ENCODE measurements at regions not wholly inside any gene's neighbourhood (a gene's known extent, or its start where the extent isn't known, plus 50 kb on each side); places are given as distances from the start of the nearest gene placed in this dataset.

DNA sequence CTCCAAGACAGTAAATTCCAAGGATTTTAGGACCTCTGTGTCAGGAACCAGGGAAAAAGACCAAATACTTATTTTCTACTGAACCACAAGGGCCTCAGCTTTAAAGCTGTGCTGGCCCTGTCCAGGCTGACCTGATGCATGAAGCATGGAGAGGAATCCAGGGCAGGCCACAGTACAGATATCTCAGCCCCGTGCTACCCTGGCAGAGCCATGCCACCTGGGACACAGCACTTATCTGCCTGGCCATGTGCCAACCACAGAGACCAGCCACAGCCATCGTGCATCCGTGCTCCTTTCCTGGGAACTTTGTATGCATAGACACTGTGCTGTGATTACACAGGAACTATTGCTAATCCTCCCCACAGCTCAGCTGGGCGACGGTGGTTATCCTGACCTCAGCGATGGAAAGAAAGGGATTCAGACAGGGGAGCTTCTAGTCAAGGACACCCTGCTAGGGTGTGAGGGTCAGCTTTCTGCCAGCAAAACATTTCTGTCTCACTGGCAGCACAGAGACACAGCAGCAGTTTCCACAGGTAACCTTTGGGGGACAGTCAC, 687.4 kb upstream of the ID2 start:
- DNase-seq = no peak

DNA sequence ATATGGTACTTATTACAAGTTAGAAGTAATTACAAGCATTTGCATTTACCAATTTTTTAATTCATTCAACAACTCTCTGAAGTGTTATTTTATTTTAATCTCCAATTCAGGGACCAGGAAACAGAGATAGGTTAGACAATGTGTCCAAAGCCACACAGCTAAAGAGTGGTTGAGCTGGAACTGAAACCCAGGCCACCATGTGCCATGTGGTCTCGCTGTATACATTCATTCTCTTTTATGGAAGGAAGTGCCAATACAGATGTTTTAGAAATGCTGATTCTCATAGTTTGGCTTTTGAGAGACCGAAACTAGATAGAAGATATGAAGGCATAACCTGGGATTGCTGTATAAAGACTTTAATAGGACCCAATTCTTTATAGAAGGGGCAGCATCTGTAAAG, 684.6 kb upstream of the ID2 start:
- no peak for DNase-seq

DNA sequence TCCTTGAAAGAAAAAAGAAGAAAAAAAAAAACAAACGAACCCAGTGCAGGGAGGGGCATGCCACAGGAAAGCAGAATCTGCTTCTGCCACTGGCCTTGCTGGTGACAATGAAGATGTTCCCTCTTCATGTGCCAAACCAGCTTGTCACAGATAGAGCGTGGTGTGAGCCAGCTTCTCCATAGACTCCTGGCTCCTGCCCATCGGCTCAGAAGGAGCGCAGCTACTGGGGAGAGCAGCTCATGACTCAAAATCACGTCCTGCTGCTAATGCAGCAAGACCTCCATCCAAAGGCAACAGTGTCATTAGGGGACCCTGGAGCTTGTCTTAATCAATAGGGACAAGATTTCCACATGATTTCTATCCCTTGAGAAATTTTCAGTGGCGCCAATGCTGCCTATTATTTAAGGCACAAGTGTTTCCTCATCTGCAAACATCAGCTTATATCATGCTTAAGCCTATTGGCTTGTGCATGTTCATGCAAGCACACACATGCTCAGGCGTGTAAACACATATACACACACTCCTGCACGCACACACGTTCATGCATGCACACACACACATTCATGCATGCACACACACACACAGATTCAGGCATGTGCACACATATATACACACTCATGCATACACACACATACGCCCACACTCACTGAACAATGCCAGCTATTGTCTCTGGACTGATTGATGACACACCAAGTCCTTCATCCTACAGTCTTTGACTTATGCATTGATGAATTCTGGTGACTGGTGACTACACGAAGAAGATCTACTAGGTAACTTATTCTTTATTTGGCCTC, 682.0 kb upstream of the ID2 start:
- DNase-seq = no peak

DNA sequence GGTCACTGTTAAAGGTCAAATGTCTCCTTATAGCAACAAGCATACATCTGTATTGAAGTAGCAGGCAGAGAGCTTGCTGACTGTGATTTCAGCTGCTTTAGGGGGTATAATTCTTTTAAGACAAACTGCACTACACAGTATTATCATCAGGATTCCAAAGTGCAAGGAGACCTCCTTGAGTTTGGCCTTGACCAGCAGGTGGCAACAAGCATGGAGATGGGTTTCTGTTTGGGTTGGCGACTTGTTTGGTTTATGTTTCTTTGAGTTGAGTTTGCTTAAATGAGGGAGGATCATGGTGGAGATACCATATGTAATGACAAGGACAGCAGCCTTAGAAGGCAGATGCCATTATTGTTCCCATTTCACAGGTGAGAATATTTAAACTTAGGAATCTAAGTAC, 681.0 kb upstream of the ID2 start:
- peak; percentile 30 for DNase-seq

DNA sequence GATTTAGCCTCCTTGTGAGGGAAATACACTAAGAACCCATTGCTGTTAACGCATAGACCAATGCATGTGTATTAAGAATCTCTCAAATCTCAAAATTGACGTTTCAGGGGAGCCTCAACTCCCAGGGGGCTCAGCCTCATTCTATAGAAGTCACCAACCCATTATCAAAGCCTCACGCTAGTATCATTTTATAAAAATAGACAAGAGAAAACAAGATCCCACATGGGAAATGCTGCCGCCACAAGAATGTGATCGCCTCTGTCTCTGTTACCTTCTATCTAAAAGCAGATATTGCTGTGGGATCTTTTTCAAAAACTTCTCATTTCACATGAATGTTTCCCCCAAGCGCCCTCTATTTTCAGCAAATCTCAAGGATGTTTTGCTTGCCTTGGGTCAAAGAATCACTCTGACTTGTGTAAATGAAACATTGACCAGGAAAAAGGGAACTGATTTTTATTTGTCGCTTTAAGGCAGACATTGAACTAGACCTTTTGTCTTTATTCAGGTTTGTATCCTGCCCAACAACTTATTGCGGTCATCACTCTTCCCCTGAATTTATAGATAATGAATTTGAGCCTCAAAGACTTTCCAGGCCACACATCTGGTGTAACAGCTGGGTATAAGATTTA, 679.0 kb upstream of the ID2 start:
- no peak for DNase-seq

- no peak for DNase-seq
These were observed 678.3 kb upstream of the ID2 start for GRCh38 chr2:8003462-8004075.

- no peak for DNase-seq
These were observed 677.6 kb upstream of the ID2 start for GRCh38 chr2:8004250-8004681.

GRCh38 chr2:8006181-8006580, 675.7 kb upstream of the ID2 start:
- no peak for DNase-seq

DNA sequence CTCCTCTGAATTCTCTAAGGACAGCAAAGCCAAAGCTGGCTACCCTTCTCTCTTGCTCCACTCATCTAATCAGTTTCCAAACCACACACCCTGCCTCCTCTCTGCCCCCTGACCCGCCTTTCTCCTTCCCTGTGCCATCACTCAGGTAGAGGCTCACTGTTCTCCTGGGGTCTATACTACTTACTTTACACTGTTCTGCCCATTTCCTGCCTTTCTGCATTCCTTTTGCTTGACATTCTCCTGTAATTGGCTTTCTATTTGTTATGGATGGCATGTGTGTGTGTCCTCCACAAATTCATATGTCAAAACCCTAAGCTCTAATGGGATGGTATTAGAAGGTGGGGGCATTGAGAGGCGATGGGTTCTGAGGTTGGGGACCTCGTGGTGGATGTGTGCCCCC, 675.2 kb upstream of the ID2 start:
- DNase-seq = no peak

GRCh38 chr2:8009010-8009597, 672.8 kb upstream of the ID2 start:
- DNase-seq = no peak

GRCh38 chr2:8015848-8016600, 665.8 kb upstream of the ID2 start:
- no peak for DNase-seq

DNA sequence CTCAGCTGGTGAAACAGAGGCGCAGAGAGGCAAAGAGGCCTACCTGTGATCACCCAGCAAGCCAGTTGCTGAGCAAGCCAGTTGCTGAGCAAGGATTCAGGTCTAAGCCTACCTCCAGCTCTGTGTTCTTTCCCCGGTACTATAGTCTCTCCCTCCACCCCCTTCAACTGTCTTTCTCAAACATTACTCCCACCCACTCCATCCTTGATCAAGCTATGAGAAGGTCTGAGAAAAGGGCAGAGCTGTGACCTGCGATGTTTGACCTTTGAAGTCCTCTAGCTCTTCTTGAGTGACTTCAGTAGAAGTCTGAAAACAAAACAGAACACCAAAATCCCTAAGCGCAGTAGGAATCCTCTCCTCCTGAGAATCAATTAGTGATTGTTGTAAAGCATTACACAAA, 665.2 kb upstream of the ID2 start:
- no peak for DNase-seq

DNA sequence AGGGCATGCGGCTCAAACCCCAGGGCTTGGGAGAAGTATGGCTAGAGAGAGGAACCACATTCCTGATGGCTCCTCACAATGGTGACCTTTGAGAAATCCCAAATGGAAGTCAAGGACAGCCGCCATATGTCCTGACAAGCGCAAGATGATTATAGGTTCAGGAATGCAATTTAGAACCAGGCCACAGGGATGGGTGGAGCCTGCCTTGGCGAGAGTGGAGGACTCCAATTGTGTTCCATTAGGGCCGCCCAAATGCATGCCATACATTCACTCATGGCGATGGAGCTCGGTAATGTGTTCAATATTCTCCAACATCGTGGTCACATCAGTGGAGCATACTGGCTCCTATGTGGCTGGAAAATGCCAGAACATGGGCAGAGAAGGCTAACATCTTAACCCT, 662.9 kb upstream of the ID2 start:
- no peak for DNase-seq

- no peak for DNase-seq
These were observed 661.9 kb upstream of the ID2 start for GRCh38 chr2:8019934-8020333.

DNA sequence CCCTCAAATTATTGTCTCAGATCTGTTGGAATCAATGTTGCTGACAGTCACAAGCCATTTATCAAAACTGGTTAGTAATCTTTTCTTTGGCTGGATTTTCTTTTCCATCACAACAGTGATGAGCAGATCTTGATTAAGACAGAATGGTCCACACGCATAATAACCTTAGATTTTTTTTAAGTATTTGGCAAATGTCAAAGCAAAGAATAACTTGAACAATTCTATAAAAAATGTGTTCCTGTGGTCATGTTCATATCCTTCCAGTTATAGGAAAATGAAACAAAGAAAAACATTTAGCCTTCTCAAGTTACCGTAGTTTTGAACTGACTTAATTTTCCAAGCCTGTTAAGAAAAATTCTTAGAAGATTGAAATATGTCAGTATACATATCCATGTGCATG, 659.9 kb upstream of the ID2 start:
- no peak for DNase-seq

DNA sequence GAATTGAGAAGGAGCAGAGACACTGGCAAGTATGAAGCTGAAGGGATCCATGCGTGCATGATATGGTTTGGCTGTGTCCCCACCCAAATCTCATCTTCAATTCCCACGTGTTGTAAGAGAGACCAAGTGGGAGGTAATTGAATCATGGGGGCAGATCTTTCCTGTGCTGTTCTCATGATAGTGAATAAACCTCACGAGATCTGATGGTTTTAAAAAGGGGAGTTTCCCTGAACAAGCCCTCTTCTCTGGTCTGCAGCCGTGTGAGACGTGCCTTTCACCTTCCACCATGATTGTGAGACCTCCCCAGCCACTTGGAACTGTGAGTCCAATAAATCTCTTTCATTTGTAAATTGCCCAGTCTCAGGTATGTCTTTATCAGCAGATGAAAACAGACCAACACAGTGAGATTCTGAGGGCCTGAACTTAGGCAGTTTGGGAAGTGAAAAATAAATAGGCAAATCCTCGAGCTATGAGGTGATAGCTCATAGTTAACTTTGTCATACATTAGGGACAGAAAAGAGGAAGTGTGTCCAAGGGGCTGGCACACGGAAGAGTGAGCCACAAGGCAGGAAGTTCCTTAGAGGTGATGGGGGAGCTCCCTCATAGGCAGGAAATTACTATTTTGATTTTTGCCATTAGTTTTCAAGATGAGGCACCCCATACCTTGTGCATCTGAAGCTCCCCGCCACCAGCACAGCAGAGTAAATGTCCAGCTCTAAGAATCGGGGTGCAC, 658.8 kb upstream of the ID2 start:
- DNase-seq = peak; percentile 4

DNA sequence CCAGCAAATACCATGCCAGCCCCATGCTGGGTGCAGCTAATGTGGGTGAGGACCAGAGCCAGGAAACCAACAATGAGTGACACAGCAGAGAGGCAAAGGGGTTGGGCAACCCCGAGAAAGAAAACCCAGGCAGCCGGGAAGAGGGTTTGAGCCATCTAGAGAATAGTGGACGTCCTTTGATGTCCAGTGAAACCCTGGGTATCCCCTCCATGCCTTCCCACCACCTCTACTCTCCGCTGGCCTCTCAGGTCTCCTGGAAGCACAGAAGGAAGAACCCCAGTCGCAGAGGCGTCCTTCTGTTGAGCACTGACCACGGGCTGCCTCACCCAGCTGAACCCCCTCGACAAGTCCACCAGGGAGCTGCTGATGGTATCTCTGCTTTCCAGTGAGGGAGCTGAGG, 657.4 kb upstream of the ID2 start:
- DNase-seq = no peak

- no peak for DNase-seq
These were observed 655.5 kb upstream of the ID2 start for GRCh38 chr2:8026381-8026780.

DNA sequence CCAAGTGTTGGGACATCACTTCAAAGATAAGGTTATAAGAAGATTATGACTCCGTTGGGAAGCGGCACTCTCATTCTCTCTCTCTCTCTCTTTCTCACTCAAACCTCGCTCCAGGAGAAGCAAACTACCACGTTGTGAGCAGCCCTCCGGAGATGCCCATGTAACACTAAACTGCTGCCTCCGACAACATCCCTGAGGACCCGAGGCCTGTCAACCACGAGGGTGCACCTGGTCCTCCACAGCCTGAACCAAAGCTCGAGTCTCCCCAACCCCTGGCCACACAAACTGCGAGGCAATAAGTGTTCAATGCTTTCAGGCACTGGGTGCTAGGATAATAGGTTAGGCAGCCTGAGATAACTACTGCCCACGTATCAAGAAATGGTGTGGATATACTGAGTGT, 654.5 kb upstream of the ID2 start:
- no peak for DNase-seq

GRCh38 chr2:8028036-8028435, 653.8 kb upstream of the ID2 start:
- DNase-seq = no peak

DNA sequence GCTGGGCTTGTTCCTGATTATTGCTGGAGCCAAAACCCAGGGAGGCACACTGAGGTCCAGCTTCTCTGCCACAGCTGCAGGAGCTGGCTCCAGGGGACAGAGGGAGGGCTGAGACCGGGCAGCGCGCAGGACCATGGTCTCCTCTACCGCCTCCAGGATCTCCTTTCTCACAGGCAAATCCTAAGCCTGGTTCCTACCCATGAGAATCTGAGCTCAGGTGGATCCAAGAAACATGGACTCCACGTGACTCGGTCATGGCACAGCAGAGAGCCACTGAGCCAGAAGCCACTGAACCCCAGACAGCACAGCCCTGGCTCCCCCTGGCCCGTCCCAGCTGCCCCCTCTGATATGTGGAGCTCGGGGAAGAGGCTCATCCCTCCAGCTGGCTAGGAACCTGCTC, 653.4 kb upstream of the ID2 start:
- no peak for DNase-seq

DNA sequence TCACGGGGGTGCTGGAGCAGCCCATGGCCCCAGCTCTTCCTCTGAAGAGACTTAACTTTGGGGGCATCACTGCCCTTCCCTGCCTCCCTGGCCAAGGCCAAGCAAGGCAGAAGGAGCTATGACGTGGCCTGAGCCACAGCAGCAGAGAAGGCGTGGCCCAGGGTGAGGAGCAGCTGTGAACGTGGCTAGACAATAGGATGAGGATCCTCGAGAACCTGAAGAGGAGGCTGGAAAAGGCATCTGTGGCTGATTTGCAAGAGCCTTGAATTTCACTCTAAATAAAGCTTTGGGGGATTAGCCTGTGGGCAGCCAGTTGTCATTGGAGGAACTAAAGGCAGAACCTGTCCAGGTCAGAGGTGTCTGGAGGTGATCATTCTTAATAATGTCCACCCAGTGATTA, 652.9 kb upstream of the ID2 start:
- DNase-seq = no peak

All from CD4-positive, alpha-beta T cell treated with Interleukin-10 for 1 hour (primary cell).